ENCODE measurements at regions not wholly inside any gene's neighbourhood (a gene's known extent, or its start where the extent isn't known, plus 50 kb on each side); places are given as distances from the start of the nearest gene placed in this dataset.

GRCh38 chr16:89027281-89027680 is 50.3 kb upstream of the CBFA2T3 start:
- DNase-seq (ENCODE audit: insufficient read length, low spot score) (no peak), FAIRE-seq (no peak)

DNA sequence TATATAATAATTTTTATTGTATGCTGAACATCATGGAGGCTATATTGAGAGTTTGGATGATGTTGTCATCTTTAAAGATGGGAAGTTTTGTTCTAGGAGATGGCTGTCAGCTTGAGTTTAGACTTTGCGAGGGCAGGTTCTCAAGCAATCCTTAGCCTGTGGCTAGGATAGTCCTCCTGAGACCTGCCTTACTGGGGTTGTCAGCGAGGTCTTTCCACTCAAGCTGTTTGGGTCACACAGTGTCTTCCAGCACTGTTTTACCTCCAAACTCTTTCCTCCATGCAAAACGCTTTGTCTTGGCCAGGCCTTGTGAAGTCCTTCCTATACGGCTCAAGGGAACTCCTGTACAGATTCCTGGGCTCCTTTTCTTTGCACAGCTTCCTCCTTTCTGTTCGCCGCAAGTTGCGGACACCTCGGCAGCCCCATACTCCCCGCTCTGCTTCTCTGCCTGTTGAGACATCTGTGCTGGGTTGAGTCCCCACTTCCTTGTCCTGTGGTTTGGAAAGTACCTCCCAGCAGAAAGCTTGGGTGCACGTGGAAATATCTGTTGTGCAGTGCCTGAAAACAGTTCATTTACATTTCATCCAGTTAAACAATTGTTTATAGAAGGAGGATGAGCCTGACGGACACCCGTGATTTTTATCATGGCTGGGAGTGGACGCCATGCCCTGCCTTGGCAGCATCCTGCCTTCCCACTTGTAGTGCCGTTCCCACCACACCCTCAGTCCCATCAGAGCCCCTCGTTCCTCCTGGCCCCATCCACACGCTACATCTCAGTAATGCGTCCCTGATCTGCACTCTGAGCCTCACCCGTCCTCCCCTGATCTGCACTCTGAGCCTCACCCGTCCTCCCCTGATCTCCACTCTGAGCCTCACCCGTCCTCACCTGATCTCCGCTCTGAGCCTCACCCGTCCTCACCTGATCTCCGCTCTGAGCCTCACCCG is 55.0 kb upstream of the CBFA2T3 start:
- DNase-seq (ENCODE audit: insufficient read length, low spot score) (no peak), FAIRE-seq (no peak)

DNA sequence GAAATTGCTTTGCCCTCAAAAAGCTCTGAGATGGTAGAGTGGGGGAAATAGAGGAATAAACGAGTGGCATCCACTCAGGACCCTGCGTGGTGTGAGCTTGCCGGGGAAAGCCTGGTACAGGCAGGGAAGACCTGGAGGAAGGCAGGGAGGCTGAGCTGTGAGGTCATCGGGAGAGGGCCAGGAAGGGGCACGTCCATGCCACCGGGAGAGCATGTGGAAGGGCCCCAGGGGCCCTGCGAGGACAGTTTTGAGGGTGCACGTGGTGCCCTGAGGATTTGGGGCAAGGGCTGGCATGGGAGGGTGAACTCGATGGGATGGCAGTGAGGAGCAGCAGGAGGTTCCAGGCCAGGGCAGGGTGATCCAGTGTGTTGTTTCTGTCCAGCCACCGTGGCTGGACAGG is 56.3 kb upstream of the CBFA2T3 start:
- DNase-seq (ENCODE audit: insufficient read length, low spot score): no peak
- FAIRE-seq: no peak

DNA sequence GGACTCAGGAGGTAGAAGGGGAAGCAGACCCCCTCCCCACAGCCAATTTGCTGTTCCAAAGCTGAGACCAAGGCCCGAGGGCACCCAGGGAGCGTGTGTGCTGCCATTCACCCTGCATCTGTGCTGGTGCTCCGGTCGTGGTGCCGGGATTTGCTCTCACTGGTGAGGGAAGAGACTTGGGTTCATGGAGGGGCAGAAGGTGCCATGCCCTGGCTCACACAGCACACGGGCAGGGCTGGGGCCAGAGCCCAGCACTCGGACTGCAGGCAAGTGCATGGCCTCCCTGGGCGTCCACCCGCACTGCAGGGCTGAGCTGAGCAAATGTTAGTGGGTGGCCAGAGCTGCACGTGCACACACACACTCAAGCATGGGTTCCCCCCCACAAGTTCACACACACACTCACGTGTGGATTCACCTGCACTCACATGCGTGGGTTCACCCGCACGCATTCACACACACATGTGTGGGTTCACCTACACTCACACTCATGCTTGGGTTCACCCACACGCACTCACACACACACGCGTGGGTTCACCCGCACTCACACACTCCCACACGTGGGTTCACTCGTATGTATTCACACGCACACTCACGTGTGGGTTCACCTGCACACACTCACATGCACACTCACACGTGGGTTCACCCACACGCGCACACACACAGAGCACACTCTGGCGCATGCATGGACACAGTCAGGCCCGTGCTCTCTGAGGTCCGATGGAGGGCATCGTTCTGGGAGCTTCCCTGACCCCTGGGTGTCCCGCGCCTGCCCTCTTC is 57.0 kb upstream of the CBFA2T3 start:
- no peak for FAIRE-seq

DNA sequence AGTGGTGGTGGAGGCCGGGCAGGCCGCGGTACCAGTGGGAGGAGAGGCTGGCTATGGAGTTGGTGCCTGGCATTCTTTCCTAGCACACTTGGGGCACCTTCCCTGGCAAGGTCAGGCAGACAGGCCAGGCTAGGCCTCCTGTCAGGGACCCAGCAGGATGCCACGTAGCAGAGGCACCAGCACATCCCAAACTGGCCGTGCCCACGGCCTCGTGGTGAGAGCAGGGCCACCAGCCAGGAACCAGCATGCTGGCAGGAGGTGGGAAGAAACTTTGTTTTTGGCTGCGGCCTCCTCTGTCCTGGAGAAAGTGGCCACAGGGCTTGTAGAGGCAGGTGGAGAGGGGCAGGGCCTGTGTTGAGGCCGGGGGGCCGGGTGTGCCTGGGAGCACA is 57.6 kb upstream of the CBFA2T3 start:
- no peak for DNase-seq (ENCODE audit: insufficient read length, low spot score)
- no peak for FAIRE-seq

More for the DNA sequence above, 57.0 kb upstream of the CBFA2T3 start:
- DNase-seq (ENCODE audit: insufficient read length, low spot score): no peak

GRCh38 chr16:89034971-89035668 is 58.1 kb upstream of the CBFA2T3 start:
- FAIRE-seq: no peak
- no peak for DNase-seq (ENCODE audit: insufficient read length, low spot score)

- DNase-seq (ENCODE audit: insufficient read length, low spot score): no peak
- FAIRE-seq: no peak
Observed at GRCh38 chr16:89035669-89036570, 57.7 kb upstream of the ACSF3 start.

DNA sequence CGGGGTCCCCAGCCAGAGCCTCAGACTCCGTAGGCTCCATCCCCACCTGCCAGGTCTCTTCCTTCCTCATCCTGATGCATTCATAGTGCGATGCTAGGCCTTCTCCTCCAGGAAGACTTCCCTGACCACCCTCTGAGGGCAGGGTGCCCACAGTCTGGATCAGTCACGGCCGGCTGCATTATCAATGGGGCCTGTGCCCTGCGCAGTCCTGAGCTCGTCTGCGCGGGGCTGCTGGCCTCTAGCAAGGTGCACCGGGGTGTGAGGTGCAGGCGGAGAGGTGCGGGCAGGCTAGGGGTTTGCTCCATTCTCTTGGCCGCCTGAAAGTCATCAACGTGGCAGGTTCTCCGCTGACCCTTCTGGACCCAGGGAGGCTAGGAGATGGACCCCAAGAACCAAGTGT is 56.9 kb upstream of the ACSF3 start:
- DNase-seq (ENCODE audit: insufficient read length, low spot score) (no peak), FAIRE-seq (no peak)

- no peak for FAIRE-seq
- DNase-seq (ENCODE audit: insufficient read length, low spot score): peak; percentile 26
Observed at GRCh38 chr16:89037261-89038152, 56.1 kb upstream of the ACSF3 start.

- no peak for FAIRE-seq
- no peak for DNase-seq (ENCODE audit: insufficient read length, low spot score)
Observed at GRCh38 chr16:89038221-89038721, 55.4 kb upstream of the ACSF3 start.

- DNase-seq (ENCODE audit: insufficient read length, low spot score): no peak
- FAIRE-seq: no peak
Observed at GRCh38 chr16:89038811-89039735, 54.6 kb upstream of the ACSF3 start.

DNA sequence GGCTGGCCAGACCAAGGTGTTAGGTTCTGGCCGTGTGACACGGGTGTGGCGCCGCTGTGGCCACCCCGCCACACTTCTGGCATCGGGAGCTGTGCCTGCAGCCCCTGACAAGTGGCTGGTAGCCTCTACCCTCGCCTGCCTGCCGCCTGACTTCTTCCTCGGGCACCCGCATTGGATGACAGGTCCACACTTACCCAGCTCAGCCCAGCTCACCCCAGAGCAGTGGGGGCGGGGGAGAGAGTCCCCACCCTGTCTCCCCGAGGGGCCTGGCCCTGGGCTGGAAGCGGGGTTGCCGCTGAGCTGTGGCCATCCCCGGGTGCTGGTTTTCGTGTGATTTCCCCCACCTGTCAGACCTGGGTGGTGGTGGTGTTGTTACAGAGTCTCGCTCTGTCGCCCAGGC is 53.9 kb upstream of the ACSF3 start:
- no peak for DNase-seq (ENCODE audit: insufficient read length, low spot score)
- FAIRE-seq: no peak

DNA sequence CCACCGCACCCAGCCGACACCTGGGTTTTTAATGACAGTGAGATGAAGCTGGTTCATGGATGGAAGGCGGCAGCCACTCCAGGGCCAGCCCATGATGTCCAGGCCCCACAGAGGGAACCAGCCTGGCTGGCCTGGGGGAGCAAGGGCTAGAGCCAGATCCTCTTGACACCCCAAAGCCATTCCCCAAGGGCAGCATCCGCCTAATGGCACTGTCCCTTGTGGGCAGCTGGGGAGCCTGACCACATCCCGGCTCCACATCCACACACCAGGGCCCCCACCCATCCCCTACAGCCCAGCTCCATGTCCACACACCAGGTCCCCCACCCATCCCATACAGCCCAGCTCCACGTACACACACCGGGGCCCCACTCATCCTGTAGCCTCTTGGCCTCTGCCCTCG is 53.3 kb upstream of the ACSF3 start:
- no peak for DNase-seq (ENCODE audit: insufficient read length, low spot score)
- FAIRE-seq: no peak

- FAIRE-seq (no peak), DNase-seq (ENCODE audit: insufficient read length, low spot score) (no peak)
Observed at GRCh38 chr16:89040861-89041570, 52.6 kb upstream of the ACSF3 start.

DNA sequence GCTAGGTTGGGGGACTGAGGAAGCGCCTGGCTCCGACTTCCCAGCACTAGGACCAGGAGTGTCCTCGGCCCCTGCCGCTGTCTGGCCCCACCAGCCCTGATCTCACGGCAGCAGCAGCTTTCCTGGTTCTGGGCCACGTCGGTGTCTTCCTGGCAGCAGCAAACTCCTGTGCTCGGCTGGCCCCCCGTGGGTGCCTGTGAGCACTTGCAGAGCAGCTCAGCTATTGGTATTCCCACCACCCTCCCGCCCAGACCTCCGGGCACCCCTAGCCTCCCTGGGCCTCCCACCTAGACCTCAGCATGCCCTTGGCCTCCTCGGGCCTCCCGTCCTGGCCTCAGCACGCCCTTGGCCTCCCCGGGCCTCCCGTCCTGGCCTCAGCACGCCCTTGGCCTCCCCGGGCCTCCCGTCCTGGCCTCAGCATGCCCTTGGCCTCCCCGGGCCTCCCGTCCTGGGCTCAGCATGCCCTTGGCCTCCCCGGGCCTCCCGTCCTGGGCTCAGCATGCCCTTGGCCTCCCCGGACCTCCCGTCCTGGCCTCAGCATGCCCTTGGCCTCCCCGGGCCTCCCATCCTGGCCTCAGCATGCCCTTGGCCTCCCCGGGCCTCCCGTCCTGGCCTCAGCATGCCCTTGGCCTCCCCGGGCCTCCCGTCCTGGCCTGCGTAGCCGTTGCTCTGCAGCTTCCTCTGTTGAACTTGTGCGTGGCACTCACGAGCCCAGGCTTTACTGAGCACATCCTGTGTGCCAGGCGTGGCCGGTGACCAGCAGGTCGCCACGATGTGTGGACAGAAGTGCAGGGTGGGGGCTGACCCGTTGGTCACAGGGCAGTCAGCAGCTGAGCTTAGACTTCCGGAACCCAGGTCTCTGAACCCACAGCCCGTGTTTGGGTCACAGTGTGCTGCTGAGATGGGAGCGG is 51.8 kb upstream of the ACSF3 start:
- FAIRE-seq (no peak), DNase-seq (ENCODE audit: insufficient read length, low spot score) (no peak)
